Kidney epithelial cell (primary cell): ENCODE measurements at regions not wholly inside any gene's neighbourhood (a gene's known extent, or its start where the extent isn't known, plus 50 kb on each side); places are given as distances from the start of the nearest gene placed in this dataset.
A peak's percentile ranks its signal among the peaks of the same experiment; 100 is the strongest.

Experiments used
- DNase-seq: peaks from one replicate; pipeline ENCODE4 v3.0.0-alpha.2; 2010; ENCODE audit warnings: low read depth
- H3K27me3 ChIP-seq: 2 replicates; pipeline ENCODE4 v1.6.0; 2011; ENCODE audit warnings: low read length; ENCODE audit not compliant: control insufficient read depth, insufficient read depth
- H3K36me3 ChIP-seq: 2 replicates; pipeline ENCODE4 v1.5.1; 2011; ENCODE audit warnings: low read length; ENCODE audit not compliant: control insufficient read depth, insufficient read depth
- H3K4me3 ChIP-seq: 2 replicates; pipeline ENCODE4 v1.5.1; 2011; ENCODE audit warnings: low read depth, mild to moderate bottlenecking, control low read depth, low read length
- CTCF ChIP-seq: IDR thresholded peaks from 2 replicates; pipeline ENCODE4 v1.5.1; 2011; ENCODE audit warnings: mild to moderate bottlenecking, moderate library complexity, low read length, control low read depth, inconsistent platforms; ENCODE audit not compliant: insufficient read depth, poor library complexity, severe bottlenecking

GRCh38 chr9:84169240-84169639 lies 171.3 kb downstream of the SLC28A3 start:
- no peak for TF ChIP-seq CTCF
- Histone ChIP-seq H3K27me3 (no peaks in the 10 kb centered on the region), H3K36me3 (no peaks in the 10 kb centered on the region), H3K4me3 (no peak overlapping the region)
- DNase-seq: peak; percentile 16

- H3K4me3 ChIP-seq: no peak overlapping the region
- TF ChIP-seq CTCF: no peak
- no peaks in the 10 kb centered on the region for H3K36me3 ChIP-seq
- peak; percentile 81 for DNase-seq
- no peaks in the 10 kb centered on the region for H3K27me3 ChIP-seq
These were observed 169.9 kb downstream of the SLC28A3 start for GRCh38 chr9:84170521-84171141.

GRCh38 chr9:84173961-84174360 lies 166.6 kb downstream of the SLC28A3 start:
- H3K4me3 ChIP-seq: no peak overlapping the region
- DNase-seq: no peak
- TF ChIP-seq CTCF: no peak
- H3K27me3 ChIP-seq: no peaks in the 10 kb centered on the region
- H3K36me3 ChIP-seq: no peaks in the 10 kb centered on the region

- H3K36me3 ChIP-seq: no peaks in the 10 kb centered on the region
- DNase-seq: no peak
- H3K4me3 ChIP-seq: no peak overlapping the region
- no peaks in the 10 kb centered on the region for H3K27me3 ChIP-seq
- no peak for TF ChIP-seq CTCF
These were observed 166.1 kb downstream of the SLC28A3 start for GRCh38 chr9:84174486-84174885.

- DNase-seq: no peak
- Histone ChIP-seq H3K4me3 (no peak overlapping the region), H3K27me3 (no peaks in the 10 kb centered on the region), H3K36me3 (no peaks in the 10 kb centered on the region)
- no peak for TF ChIP-seq CTCF
These were observed 163.2 kb downstream of the SLC28A3 start for GRCh38 chr9:84177407-84177806.

- Histone ChIP-seq H3K4me3 (no peak overlapping the region), H3K27me3 (no peaks in the 10 kb centered on the region), H3K36me3 (no peaks in the 10 kb centered on the region)
- DNase-seq: no peak
- TF ChIP-seq CTCF: no peak
These were observed 161.0 kb downstream of the SLC28A3 start for GRCh38 chr9:84179531-84179930.
